RPMI7951 (cell line): ENCODE measurements at regions not wholly inside any gene's neighbourhood (a gene's known extent, or its start where the extent isn't known, plus 50 kb on each side); places are given as distances from the start of the nearest gene placed in this dataset.

Experiments used
- DNase-seq: peaks from one replicate; pipeline ENCODE4 v3.0.0-alpha.2; 2012; ENCODE audit warnings: low read depth

GRCh38 chr6:63371104-63371715 lies 51.4 kb upstream of the LGSN start:
- no peak for DNase-seq

GRCh38 chr6:63372951-63373533 lies 53.3 kb upstream of the LGSN start:
- DNase-seq = no peak

- no peak for DNase-seq
Measured at GRCh38 chr6:63389191-63389844, 69.5 kb upstream of the LGSN start.

GRCh38 chr6:63391203-63391970 lies 71.6 kb upstream of the LGSN start:
- DNase-seq = no peak

GRCh38 chr6:63392092-63392724 lies 72.4 kb upstream of the LGSN start:
- DNase-seq = no peak

GRCh38 chr6:63394656-63395308 lies 75.0 kb upstream of the LGSN start:
- DNase-seq = no peak

GRCh38 chr6:63395381-63395780 lies 75.6 kb upstream of the LGSN start:
- no peak for DNase-seq

GRCh38 chr6:63403725-63404124 lies 83.9 kb upstream of the LGSN start:
- no peak for DNase-seq

- DNase-seq = no peak
Measured at GRCh38 chr6:63410435-63411426, 90.9 kb upstream of the LGSN start.

GRCh38 chr6:63415286-63415685 lies 95.5 kb upstream of the LGSN start:
- no peak for DNase-seq

GRCh38 chr6:63418741-63419140 lies 99.0 kb upstream of the LGSN start:
- no peak for DNase-seq

- DNase-seq = no peak
Measured at GRCh38 chr6:63424636-63425035, 104.9 kb upstream of the LGSN start.

GRCh38 chr6:63425493-63425892 lies 105.7 kb upstream of the LGSN start:
- no peak for DNase-seq

- DNase-seq = no peak
Measured at GRCh38 chr6:63426844-63427243, 107.1 kb upstream of the LGSN start.

GRCh38 chr6:63427951-63428350 lies 108.2 kb upstream of the LGSN start:
- no peak for DNase-seq

GRCh38 chr6:63430985-63431519 lies 111.3 kb upstream of the LGSN start:
- DNase-seq = no peak

- no peak for DNase-seq
Measured at GRCh38 chr6:63434943-63435342, 115.2 kb upstream of the LGSN start.

GRCh38 chr6:63436356-63436755 lies 116.6 kb upstream of the LGSN start:
- DNase-seq = no peak

GRCh38 chr6:63437058-63437457 lies 117.3 kb upstream of the LGSN start:
- no peak for DNase-seq

- no peak for DNase-seq
Measured at GRCh38 chr6:63440057-63440456, 120.3 kb upstream of the LGSN start.
